Neural crest cell (in vitro differentiated cells): ENCODE measurements at regions not wholly inside any gene's neighbourhood (a gene's known extent, or its start where the extent isn't known, plus 50 kb on each side); places are given as distances from the start of the nearest gene placed in this dataset.

Source experiments
- DNase-seq: peaks from one replicate; pipeline ENCODE4 v3.0.0; 2021; ENCODE audit warnings: low read depth, mixed read lengths, low spot score
- H3K27ac Mint-ChIP-seq: one replicate; pipeline ENCODE4 v1.8.0; 2021; ENCODE audit warnings: mild to moderate bottlenecking, mixed read lengths; ENCODE audit not compliant: unreplicated experiment
- H3K27me3 Mint-ChIP-seq: 2 replicates; pipeline ENCODE4 v1.8.0; 2021; ENCODE audit warnings: low read depth, mild to moderate bottlenecking, mixed read lengths
- H3K36me3 Mint-ChIP-seq: 2 replicates; pipeline ENCODE4 v1.8.0; 2021; ENCODE audit warnings: low read depth, mild to moderate bottlenecking, mixed read lengths
- H3K4me1 Mint-ChIP-seq: 2 replicates; pipeline ENCODE4 v1.8.0; 2021; ENCODE audit warnings: mixed read lengths
- H3K4me3 Mint-ChIP-seq: one replicate; pipeline ENCODE4 v1.8.0; 2021; ENCODE audit warnings: mild to moderate bottlenecking, mixed read lengths
- H3K9me3 Mint-ChIP-seq: 2 replicates; pipeline ENCODE4 v1.8.0; 2021; ENCODE audit warnings: mixed read lengths
- TF ChIP-seq, protein P1 (sequence below): fragments of 200-600 bp; sonication (generic); conservative IDR thresholded peaks from 2 replicates; pipeline ENCODE4 v1.5.0; 2021; ENCODE audit warnings: antibody characterized with exemption, mild to moderate bottlenecking

DNA sequence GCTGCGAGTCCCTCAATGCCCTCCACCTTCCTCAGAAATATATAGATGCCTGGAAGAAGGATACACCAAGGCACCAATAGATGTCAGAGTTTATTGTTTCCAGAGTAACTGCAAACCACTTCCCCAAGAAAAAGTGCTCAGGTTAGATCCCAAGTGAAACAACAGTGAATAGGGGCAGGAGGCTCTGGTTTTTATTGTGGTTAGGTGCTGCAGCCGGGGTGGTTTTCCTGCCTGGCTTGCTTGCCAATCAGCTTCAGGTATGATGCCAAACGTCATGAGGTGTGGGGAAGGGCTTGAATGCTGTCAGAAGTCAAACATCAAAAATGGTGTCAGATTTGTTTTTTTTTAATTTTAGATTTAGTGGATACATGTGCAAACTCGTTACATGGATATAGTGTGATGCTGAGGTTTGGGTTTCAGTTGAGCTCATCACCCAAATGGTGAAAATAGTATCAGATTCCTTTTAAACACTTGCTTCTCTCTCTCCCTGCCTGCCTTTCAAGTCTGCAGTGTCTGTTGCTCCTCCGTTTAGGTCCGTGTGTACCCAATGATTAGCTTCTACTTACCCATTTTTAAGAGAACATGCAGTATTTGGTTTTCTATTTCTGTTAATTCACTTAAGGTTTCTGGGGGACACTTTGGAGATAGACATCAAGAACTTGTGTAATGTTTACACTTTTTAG lies 1317.0 kb downstream of the MRPL39 start:
- no peak overlapping the region for H3K4me3 Mint-ChIP-seq
- H3K27ac Mint-ChIP-seq = no peak overlapping the region
- H3K36me3 Mint-ChIP-seq = no peaks in the 10 kb centered on the region
- H3K27me3 Mint-ChIP-seq = no peaks in the 10 kb centered on the region
- H3K4me1 Mint-ChIP-seq = no peaks in the 10 kb centered on the region
- TF ChIP-seq, protein P1, sequence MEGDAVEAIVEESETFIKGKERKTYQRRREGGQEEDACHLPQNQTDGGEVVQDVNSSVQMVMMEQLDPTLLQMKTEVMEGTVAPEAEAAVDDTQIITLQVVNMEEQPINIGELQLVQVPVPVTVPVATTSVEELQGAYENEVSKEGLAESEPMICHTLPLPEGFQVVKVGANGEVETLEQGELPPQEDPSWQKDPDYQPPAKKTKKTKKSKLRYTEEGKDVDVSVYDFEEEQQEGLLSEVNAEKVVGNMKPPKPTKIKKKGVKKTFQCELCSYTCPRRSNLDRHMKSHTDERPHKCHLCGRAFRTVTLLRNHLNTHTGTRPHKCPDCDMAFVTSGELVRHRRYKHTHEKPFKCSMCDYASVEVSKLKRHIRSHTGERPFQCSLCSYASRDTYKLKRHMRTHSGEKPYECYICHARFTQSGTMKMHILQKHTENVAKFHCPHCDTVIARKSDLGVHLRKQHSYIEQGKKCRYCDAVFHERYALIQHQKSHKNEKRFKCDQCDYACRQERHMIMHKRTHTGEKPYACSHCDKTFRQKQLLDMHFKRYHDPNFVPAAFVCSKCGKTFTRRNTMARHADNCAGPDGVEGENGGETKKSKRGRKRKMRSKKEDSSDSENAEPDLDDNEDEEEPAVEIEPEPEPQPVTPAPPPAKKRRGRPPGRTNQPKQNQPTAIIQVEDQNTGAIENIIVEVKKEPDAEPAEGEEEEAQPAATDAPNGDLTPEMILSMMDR = no peak
- DNase-seq = no peak
- peaks cover 3% of the 10 kb centered on the region for H3K9me3 Mint-ChIP-seq

DNA sequence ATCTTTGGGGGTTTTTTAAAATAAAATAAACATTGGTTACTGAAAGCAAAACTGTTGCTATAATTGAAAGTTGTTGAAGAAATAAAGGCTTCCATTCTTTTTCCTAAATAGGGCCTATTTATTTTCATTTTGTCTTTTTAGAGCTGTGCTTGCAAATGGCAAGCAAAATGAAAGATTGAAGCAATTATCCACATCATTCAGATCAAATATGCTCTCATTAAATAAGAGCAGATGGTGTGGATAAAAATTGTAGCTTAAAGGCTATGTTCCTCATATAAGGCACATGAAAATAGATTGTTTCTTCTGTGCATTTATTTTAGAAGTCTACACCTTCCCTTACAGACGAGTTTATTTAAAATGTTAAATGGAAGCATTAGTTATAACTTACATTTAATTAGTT lies 1317.7 kb downstream of the MRPL39 start:
- DNase-seq = no peak
- TF ChIP-seq, protein P1 = no peak

DNA sequence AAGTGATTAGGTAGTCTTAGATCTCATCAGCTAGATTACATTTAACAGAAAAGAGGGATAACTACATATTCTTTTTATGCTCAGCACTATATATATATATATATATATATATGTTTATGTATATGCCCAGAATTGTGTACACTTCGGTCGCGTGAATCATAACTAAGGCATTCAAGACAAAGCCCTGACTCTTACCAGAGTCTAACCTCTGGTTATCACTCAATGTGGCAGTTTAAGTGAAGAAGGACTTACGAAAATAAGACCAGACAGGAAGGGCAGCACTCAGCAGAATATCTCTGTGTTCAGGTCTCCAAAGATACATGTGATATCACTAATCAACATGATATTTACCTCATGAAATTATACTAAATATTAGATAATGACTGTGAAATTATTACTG lies 1326.7 kb downstream of the MRPL39 start:
- Mint-ChIP-seq H3K4me1 (no peaks in the 10 kb centered on the region), H3K27ac (no peak overlapping the region), H3K36me3 (no peaks in the 10 kb centered on the region), H3K4me3 (no peak overlapping the region), H3K27me3 (no peaks in the 10 kb centered on the region), H3K9me3 (peaks cover 16% of the 10 kb centered on the region)
- no peak for DNase-seq
- TF ChIP-seq, protein P1 = no peak

More for the DNA sequence above, 1317.7 kb downstream of the MRPL39 start:
- Mint-ChIP-seq H3K27me3 (no peaks in the 10 kb centered on the region), H3K36me3 (no peaks in the 10 kb centered on the region), H3K4me1 (no peaks in the 10 kb centered on the region), H3K27ac (no peak overlapping the region), H3K4me3 (no peak overlapping the region), H3K9me3 (peaks cover 3% of the 10 kb centered on the region)

DNA sequence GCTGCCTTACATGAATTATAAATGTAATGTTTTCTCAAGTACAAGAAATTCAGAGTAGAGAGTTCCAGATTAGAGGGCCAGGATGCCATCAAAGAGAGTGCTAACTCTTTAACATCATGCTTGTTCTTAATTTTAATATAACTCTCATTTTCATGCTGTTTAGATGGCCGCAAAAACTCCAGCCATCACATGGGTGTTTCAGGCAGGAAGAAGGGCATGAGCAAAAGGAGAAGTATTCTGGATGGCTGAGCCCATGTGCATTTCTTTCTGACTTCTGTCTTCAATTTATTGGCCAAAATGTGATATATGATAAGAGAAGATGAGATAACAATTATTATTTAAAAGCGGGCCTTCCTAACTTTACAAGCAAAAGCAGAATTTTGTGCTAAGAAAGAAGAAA lies 1328.6 kb downstream of the MRPL39 start:
- H3K4me3 Mint-ChIP-seq = no peak overlapping the region
- H3K36me3 Mint-ChIP-seq = no peaks in the 10 kb centered on the region
- no peaks in the 10 kb centered on the region for H3K27me3 Mint-ChIP-seq
- no peak for DNase-seq
- TF ChIP-seq, protein P1 = no peak
- peaks cover 16% of the 10 kb centered on the region for H3K9me3 Mint-ChIP-seq
- H3K4me1 Mint-ChIP-seq = no peaks in the 10 kb centered on the region
- no peak overlapping the region for H3K27ac Mint-ChIP-seq

DNA sequence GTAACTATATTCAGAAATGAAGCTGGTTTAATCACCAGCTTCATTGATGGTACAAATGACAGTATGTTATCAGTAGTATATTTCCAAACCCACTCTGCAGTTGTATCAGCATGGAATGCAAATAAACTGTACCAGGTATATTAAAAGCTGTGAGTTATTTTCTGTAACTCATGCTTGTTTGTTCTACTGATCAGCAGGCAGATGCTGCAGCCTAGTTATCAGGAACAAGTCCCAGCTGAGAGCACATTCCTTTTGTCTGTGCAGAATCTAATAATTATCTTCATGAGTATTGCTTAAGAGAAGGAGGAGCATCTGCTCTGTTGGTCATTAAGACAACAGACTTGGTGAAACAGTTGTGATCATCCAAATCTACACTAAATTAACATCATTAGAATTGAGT lies 1331.1 kb downstream of the MRPL39 start:
- Mint-ChIP-seq H3K36me3 (no peaks in the 10 kb centered on the region), H3K4me1 (no peaks in the 10 kb centered on the region), H3K27me3 (no peaks in the 10 kb centered on the region), H3K27ac (no peak overlapping the region), H3K9me3 (peaks cover 21% of the 10 kb centered on the region), H3K4me3 (no peak overlapping the region)
- no peak for DNase-seq
- TF ChIP-seq, protein P1 = no peak
